ENCODE measurements at regions not wholly inside any gene's neighbourhood (a gene's known extent, or its start where the extent isn't known, plus 50 kb on each side); places are given as distances from the start of the nearest gene placed in this dataset.

DNA sequence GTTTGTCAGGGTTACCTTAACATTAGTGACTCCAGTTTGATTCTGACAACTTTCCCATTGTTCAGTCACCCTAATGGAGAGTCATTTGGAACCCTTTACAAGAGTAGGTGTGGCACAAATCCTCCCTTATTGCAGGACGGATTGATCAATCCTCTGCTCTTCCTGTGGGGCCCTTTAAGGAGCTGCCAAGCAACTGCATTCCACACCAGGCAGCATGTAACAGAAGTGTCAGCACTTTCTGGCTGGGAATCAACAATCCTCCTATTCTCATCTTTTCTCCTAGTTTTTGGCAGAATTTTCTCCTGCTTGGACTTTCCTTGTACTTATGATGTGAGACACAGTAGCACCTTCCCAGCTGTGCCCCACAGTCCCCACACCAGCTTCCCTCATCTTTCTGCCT is 177.8 kb downstream of the ST6GAL2 start:
- ATAC-seq: no peak
- H3K9ac ChIP-seq (ENCODE audit: insufficient read depth in 1 of 2, low read depth in 2 of 2, low read length in 2 of 2): no peak overlapping the region
- no peaks in the 10 kb centered on the region for H3K36me3 ChIP-seq (ENCODE audit: control insufficient read depth, insufficient read depth, low read length)
- ChIA-PET CTCF (ENCODE audit: low intra/inter-chr PET ratio) (no interaction called here), POLR2A (no interaction called here)
- H3K27me3 ChIP-seq (ENCODE audit: control insufficient read depth in 2 of 2, insufficient read depth in 2 of 2, low read length in 2 of 2): no peaks in the 10 kb centered on the region
- TF ChIP-seq RHOXF2B (CRISPR knock-in tag; conservative IDR thresholded peaks at IDR 0.05): no peak
- no peaks in the 10 kb centered on the region for H4K20me1 ChIP-seq (replicated peaks; ENCODE audit: control insufficient read depth, insufficient read depth, low read length)
- no peak overlapping the region for H2AFZ ChIP-seq (ENCODE audit: low read depth, low read length)
- FAIRE-seq: no peak
- H3K9me1 ChIP-seq (ENCODE audit: control insufficient read depth, insufficient read depth, low read length): no peaks in the 10 kb centered on the region
- no peaks in the 10 kb centered on the region for H3K79me2 ChIP-seq (ENCODE audit: control insufficient read depth, insufficient read depth, low read length)
- no peaks in the 10 kb centered on the region for H3K9me3 ChIP-seq (replicated peaks; ENCODE audit: control insufficient read depth, insufficient read depth, low read depth, low read length)
- H3K4me2 ChIP-seq (ENCODE audit: insufficient read depth, low read length): no peak overlapping the region
- no peak overlapping the region for H3K4me3 ChIP-seq
- H3K4me1 ChIP-seq (replicated peaks in 1 of 2; ENCODE audit: control insufficient read depth in 2 of 2, insufficient read depth in 2 of 2, low read length in 2 of 2): no peaks in the 10 kb centered on the region
- no peak for DNase-seq (ENCODE audit: extremely low read depth in 1 of 4, low spot score in 3 of 4)
- no TSS peak for BruUV-seq (replicated peaks)
- WGBS (ENCODE audit: insufficient coverage, low coverage, missing lambda C conversion rate): 0% methylated on average over 1 of the region's 1 CpG
- in situ Hi-C loops (cut with MboI): no loop called here
- H3K27ac ChIP-seq (ENCODE audit: extremely low read depth, low read depth, low read length): no peak overlapping the region
- intact Hi-C loops (cut with micrococcal nuclease): no loop called here

DNA sequence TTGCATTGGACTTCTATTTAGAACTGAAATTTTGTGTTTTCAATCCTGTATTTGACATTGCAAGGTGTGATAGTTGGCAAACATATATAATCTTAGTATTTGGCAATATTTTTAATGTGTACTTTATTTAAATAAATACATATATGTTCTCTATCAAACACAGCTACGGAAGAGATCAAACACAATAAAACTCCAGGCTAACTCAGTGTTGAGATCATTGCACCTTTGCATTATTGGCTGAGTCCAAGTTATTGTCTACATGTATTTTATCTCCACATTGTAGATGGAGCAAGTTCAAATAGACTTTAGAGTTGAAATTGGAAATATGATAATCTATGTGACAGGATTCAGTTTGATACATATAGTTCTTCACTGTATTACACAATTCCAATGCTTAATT is 176.7 kb downstream of the ST6GAL2 start:
- no peak overlapping the region for H3K4me3 ChIP-seq
- in situ Hi-C loops (cut with MboI) (no loop called here), intact Hi-C loops (cut with micrococcal nuclease) (no loop called here)
- FAIRE-seq: no peak
- 5% methylated on average over 1 of the region's 1 CpG for WGBS (ENCODE audit: insufficient coverage, low coverage, missing lambda C conversion rate)
- no TSS peak for BruUV-seq (replicated peaks)
- ChIA-PET POLR2A (no interaction called here), CTCF (ENCODE audit: low intra/inter-chr PET ratio) (no interaction called here)
- ATAC-seq: no peak
- H3K9me1 ChIP-seq (ENCODE audit: control insufficient read depth, insufficient read depth, low read length): no peaks in the 10 kb centered on the region
- H3K4me2 ChIP-seq (ENCODE audit: insufficient read depth, low read length): no peak overlapping the region
- no peaks in the 10 kb centered on the region for H3K27me3 ChIP-seq (ENCODE audit: control insufficient read depth in 2 of 2, insufficient read depth in 2 of 2, low read length in 2 of 2)
- no peak overlapping the region for H3K27ac ChIP-seq (ENCODE audit: extremely low read depth, low read depth, low read length)
- H2AFZ ChIP-seq (ENCODE audit: low read depth, low read length): no peak overlapping the region
- H3K36me3 ChIP-seq (ENCODE audit: control insufficient read depth, insufficient read depth, low read length): no peaks in the 10 kb centered on the region
- H3K4me1 ChIP-seq (replicated peaks in 1 of 2; ENCODE audit: control insufficient read depth in 2 of 2, insufficient read depth in 2 of 2, low read length in 2 of 2): no peaks in the 10 kb centered on the region
- no peak for DNase-seq (ENCODE audit: extremely low read depth in 1 of 4, low spot score in 3 of 4)
- H4K20me1 ChIP-seq (replicated peaks; ENCODE audit: control insufficient read depth, insufficient read depth, low read length): no peaks in the 10 kb centered on the region
- H3K9me3 ChIP-seq (replicated peaks; ENCODE audit: control insufficient read depth, insufficient read depth, low read depth, low read length): no peaks in the 10 kb centered on the region
- H3K9ac ChIP-seq (ENCODE audit: insufficient read depth in 1 of 2, low read depth in 2 of 2, low read length in 2 of 2): no peak overlapping the region
- H3K79me2 ChIP-seq (ENCODE audit: control insufficient read depth, insufficient read depth, low read length): no peaks in the 10 kb centered on the region
- no peak for TF ChIP-seq STAT5B (CRISPR knock-in tag; IDR thresholded peaks at IDR 0.05)
- no peak for TF ChIP-seq ZNF232 (CRISPR knock-in tag; IDR thresholded peaks at IDR 0.05)
- TF ChIP-seq GTF2F1 (IDR thresholded peaks at IDR 0.05; ENCODE audit: low read depth, low read length): no peak
- TF ChIP-seq ZNF561 (CRISPR knock-in tag; conservative IDR thresholded peaks at IDR 0.05): no peak
- TF ChIP-seq MTA3 (IDR thresholded peaks at IDR 0.05; ENCODE audit: borderline replicate concordance): no peak
- TF ChIP-seq POLR2AphosphoS5 (IDR thresholded peaks at IDR 0.05; ENCODE audit: control insufficient read depth, insufficient read depth, low read depth, low read length): no peak
- TF ChIP-seq ZNF445 (CRISPR knock-in tag; IDR thresholded peaks at IDR 0.05; ENCODE audit: low read depth): no peak
- TF ChIP-seq EP400 (IDR thresholded peaks at IDR 0.05): no peak
- no peak for TF ChIP-seq BCOR (IDR thresholded peaks at IDR 0.05)

Measured in K562 (cell line).